Glutamatergic neuron (in vitro differentiated cells): ENCODE measurements at regions not wholly inside any gene's neighbourhood (a gene's known extent, or its start where the extent isn't known, plus 50 kb on each side); places are given as distances from the start of the nearest gene placed in this dataset.
A peak's percentile ranks its signal among the peaks of the same experiment; 100 is the strongest.

Experiments used
- DNase-seq: peaks from one replicate; pipeline ENCODE4 v3.0.0; 2022
- H3K27ac Mint-ChIP-seq: one replicate; pipeline ENCODE4 v1.8.0; 2020; ENCODE audit warnings: mild to moderate bottlenecking, mixed read lengths, inconsistent platforms; ENCODE audit not compliant: unreplicated experiment
- H3K27me3 Mint-ChIP-seq: one replicate; pipeline ENCODE4 v1.8.0; 2020; ENCODE audit warnings: mild to moderate bottlenecking, moderate library complexity, mixed read lengths, inconsistent platforms; ENCODE audit not compliant: unreplicated experiment
- H3K36me3 Mint-ChIP-seq: one replicate; pipeline ENCODE4 v1.8.0; 2020; ENCODE audit warnings: mild to moderate bottlenecking, mixed read lengths, inconsistent platforms; ENCODE audit not compliant: unreplicated experiment
- H3K4me1 Mint-ChIP-seq: one replicate; pipeline ENCODE4 v1.8.0; 2020; ENCODE audit warnings: mild to moderate bottlenecking, low read depth, mixed read lengths, inconsistent platforms; ENCODE audit not compliant: unreplicated experiment
- H3K4me3 Mint-ChIP-seq: one replicate; pipeline ENCODE4 v1.8.0; 2020; ENCODE audit warnings: mild to moderate bottlenecking, mixed read lengths, inconsistent platforms; ENCODE audit not compliant: unreplicated experiment
- H3K9me3 Mint-ChIP-seq: one replicate; pipeline ENCODE4 v1.8.0; 2020; ENCODE audit warnings: mild to moderate bottlenecking, moderate library complexity, mixed read lengths, inconsistent platforms; ENCODE audit not compliant: unreplicated experiment
- CTCF ChIP-seq: fragments of 200-600 bp; sonication (generic); IDR thresholded peaks from one replicate; pipeline ENCODE4 v1.5.0; 2021; ENCODE audit not compliant: partially characterized antibody, unreplicated experiment

GRCh38 chr4:8707045-8707781, 114.6 kb downstream of the CPZ start:
- no peak overlapping the region for H3K27ac Mint-ChIP-seq
- peak; percentile 64 for DNase-seq

GRCh38 chr4:8706216-8707044, 113.9 kb downstream of the CPZ start:
- DNase-seq: no peak
- Mint-ChIP-seq H3K27me3 (peaks cover 18% of the 10 kb centered on the region), H3K27ac (no peak overlapping the region), H3K36me3 (no peaks in the 10 kb centered on the region), H3K9me3 (peaks cover 6% of the 10 kb centered on the region), H3K4me1 (peaks cover 20% of the 10 kb centered on the region), H3K4me3 (no peak overlapping the region)
- TF ChIP-seq CTCF: no peak

More at GRCh38 chr4:8707045-8707781, 114.6 kb downstream of the CPZ start:
- Mint-ChIP-seq H3K4me3 (no peak overlapping the region), H3K27me3 (peaks cover 18% of the 10 kb centered on the region), H3K9me3 (peaks cover 9% of the 10 kb centered on the region), H3K36me3 (peaks cover 1% of the 10 kb centered on the region), H3K4me1 (peaks cover 16% of the 10 kb centered on the region)
- no peak for TF ChIP-seq CTCF

- H3K4me3 Mint-ChIP-seq: no peak overlapping the region
- no peaks in the 10 kb centered on the region for H3K36me3 Mint-ChIP-seq
- no peak for TF ChIP-seq CTCF
- H3K9me3 Mint-ChIP-seq: peaks cover 6% of the 10 kb centered on the region
- no peak for DNase-seq
- H3K4me1 Mint-ChIP-seq: peaks cover 20% of the 10 kb centered on the region
- H3K27me3 Mint-ChIP-seq: peaks cover 18% of the 10 kb centered on the region
- H3K27ac Mint-ChIP-seq: no peak overlapping the region
These were observed 112.9 kb downstream of the CPZ start for GRCh38 chr4:8705161-8706145.

- Mint-ChIP-seq H3K4me3 (no peak overlapping the region), H3K27ac (no peak overlapping the region), H3K36me3 (no peaks in the 10 kb centered on the region), H3K9me3 (peaks cover 6% of the 10 kb centered on the region), H3K27me3 (peaks cover 18% of the 10 kb centered on the region), H3K4me1 (peaks cover 20% of the 10 kb centered on the region)
- TF ChIP-seq CTCF: no peak
- no peak for DNase-seq
These were observed 112.1 kb downstream of the CPZ start for GRCh38 chr4:8704632-8705031.
